ENCODE measurements at regions not wholly inside any gene's neighbourhood (a gene's known extent, or its start where the extent isn't known, plus 50 kb on each side); places are given as distances from the start of the nearest gene placed in this dataset.
A peak's percentile ranks its signal among the peaks of the same experiment; 100 is the strongest.

DNA sequence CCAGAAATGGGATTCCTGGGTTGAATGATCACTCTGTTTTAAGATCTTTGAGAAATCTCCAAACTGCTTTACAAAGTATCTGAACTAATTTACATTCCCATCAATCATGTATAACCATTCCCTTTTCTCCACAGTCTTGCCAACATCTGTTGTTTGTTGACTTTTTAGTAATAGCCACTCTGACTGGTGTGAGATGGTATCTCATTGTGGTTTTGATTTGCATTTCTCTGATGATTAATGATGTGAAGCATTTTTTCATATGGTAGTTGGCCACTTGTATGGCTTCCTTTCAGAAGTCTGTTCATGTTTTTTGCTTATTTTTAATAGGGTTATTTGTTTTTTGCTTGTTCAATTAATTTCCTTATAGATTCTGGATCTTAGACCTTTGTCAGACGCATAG lies 211.8 kb upstream of the AVPR1A start:
- TF ChIP-seq EP300 (IDR thresholded peaks at IDR 0.05; ENCODE audit: borderline replicate concordance) (no peak), TCF12 (IDR thresholded peaks at IDR 0.05; ENCODE audit: low read depth) (no peak), RAD21 (IDR thresholded peaks at IDR 0.05; ENCODE audit: low read depth) (no peak), NFIC (IDR thresholded peaks at IDR 0.05) (no peak), FOXM1 (IDR thresholded peaks at IDR 0.05; ENCODE audit: borderline replicate concordance, low read depth) (no peak), REST (IDR thresholded peaks at IDR 0.05; ENCODE audit: low read depth) (no peak), TAF1 (IDR thresholded peaks at IDR 0.05; ENCODE audit: low read depth) (no peak), MAX (IDR thresholded peaks at IDR 0.05) (no peak), EGR1 (IDR thresholded peaks at IDR 0.05) (no peak)
- TF ChIP-seq, protein P1, sequence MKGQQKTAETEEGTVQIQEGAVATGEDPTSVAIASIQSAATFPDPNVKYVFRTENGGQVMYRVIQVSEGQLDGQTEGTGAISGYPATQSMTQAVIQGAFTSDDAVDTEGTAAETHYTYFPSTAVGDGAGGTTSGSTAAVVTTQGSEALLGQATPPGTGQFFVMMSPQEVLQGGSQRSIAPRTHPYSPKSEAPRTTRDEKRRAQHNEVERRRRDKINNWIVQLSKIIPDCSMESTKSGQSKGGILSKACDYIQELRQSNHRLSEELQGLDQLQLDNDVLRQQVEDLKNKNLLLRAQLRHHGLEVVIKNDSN (IDR thresholded peaks at IDR 0.05) = no peak

DNA sequence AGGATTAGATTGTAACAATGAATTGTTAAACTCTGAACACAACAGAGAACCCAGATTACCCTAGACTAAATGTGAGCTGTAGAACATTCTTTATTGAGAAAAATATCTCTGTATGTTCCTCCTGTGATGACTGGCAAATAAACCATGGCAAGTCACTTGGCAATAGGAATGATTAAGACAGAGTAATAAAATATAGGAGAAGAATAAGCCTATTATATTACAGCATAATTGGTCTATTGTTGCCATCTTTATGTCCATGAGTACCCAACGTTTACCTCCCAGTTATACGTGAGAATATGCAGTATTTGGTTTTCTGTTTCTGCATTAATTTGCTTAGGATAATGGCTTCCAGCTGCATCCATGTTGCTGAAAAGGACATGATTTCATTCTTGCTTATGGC lies 211.2 kb upstream of the AVPR1A start:
- TF ChIP-seq NFIC (IDR thresholded peaks at IDR 0.05) (no peak), MAX (IDR thresholded peaks at IDR 0.05) (no peak), FOXM1 (IDR thresholded peaks at IDR 0.05; ENCODE audit: borderline replicate concordance, low read depth) (no peak), TAF1 (IDR thresholded peaks at IDR 0.05; ENCODE audit: low read depth) (no peak), ZBTB7A (IDR thresholded peaks at IDR 0.05; ENCODE audit: low read depth) (no peak), CREB1 (IDR thresholded peaks at IDR 0.05; ENCODE audit: low read depth) (no peak), TEAD4 (IDR thresholded peaks at IDR 0.05) (no peak), REST (IDR thresholded peaks at IDR 0.05; ENCODE audit: low read depth) (no peak), YY1 (IDR thresholded peaks at IDR 0.05; ENCODE audit: low read depth) (no peak), TCF12 (IDR thresholded peaks at IDR 0.05; ENCODE audit: low read depth) (no peak), CEBPB (IDR thresholded peaks at IDR 0.05) (no peak), EP300 (IDR thresholded peaks at IDR 0.05; ENCODE audit: borderline replicate concordance) (no peak), EGR1 (IDR thresholded peaks at IDR 0.05) (no peak), RAD21 (IDR thresholded peaks at IDR 0.05; ENCODE audit: low read depth) (no peak)
- TF ChIP-seq, protein P1 (IDR thresholded peaks at IDR 0.05) = no peak

- no peak for TF ChIP-seq YY1 (IDR thresholded peaks at IDR 0.05; ENCODE audit: low read depth)
- TF ChIP-seq CREB1 (IDR thresholded peaks at IDR 0.05; ENCODE audit: low read depth) = no peak
- TF ChIP-seq TAF1 (IDR thresholded peaks at IDR 0.05; ENCODE audit: low read depth) = no peak
- TF ChIP-seq FOXM1 (IDR thresholded peaks at IDR 0.05; ENCODE audit: borderline replicate concordance, low read depth) = no peak
- no peak for TF ChIP-seq ZBTB7A (IDR thresholded peaks at IDR 0.05; ENCODE audit: low read depth)
- no peak for TF ChIP-seq TCF12 (IDR thresholded peaks at IDR 0.05; ENCODE audit: low read depth)
- no peak for TF ChIP-seq EP300 (IDR thresholded peaks at IDR 0.05; ENCODE audit: borderline replicate concordance)
- TF ChIP-seq, protein P1 (IDR thresholded peaks at IDR 0.05) = no peak
- TF ChIP-seq CEBPB (IDR thresholded peaks at IDR 0.05) = no peak
- no peak for TF ChIP-seq EGR1 (IDR thresholded peaks at IDR 0.05)
- TF ChIP-seq REST (IDR thresholded peaks at IDR 0.05; ENCODE audit: low read depth) = no peak
- no peak for TF ChIP-seq TEAD4 (IDR thresholded peaks at IDR 0.05)
- TF ChIP-seq NFIC (IDR thresholded peaks at IDR 0.05) = no peak
- TF ChIP-seq RAD21 (IDR thresholded peaks at IDR 0.05; ENCODE audit: low read depth) = no peak
- no peak for TF ChIP-seq MAX (IDR thresholded peaks at IDR 0.05)
Measured at GRCh38 chr12:63354969-63355368, 204.0 kb upstream of the AVPR1A start.

GRCh38 chr12:63353559-63353958 lies 202.6 kb upstream of the AVPR1A start:
- 0 out of 2 replicates have a peak, but pooled peaks have one; percentile 3 for TF ChIP-seq RAD21 (IDR thresholded peaks at IDR 0.05; ENCODE audit: low read depth)
- no peak for TF ChIP-seq EP300 (IDR thresholded peaks at IDR 0.05; ENCODE audit: borderline replicate concordance)
